GM19023 (cell line): ENCODE measurements at regions not wholly inside any gene's neighbourhood (a gene's known extent, or its start where the extent isn't known, plus 50 kb on each side); places are given as distances from the start of the nearest gene placed in this dataset.
"Not testable (repeated sequence)": the region's sequence is repeated elsewhere in the genome, so short reads cannot be mapped to it uniquely, and the experiment has no call there.

Source experiments
- ATAC-seq: cut with Tn5 transposase; IDR thresholded peaks from one replicate; pipeline ENCODE4 v1.9.1; 2021; ENCODE audit warnings: mild to moderate bottlenecking, moderate library complexity; ENCODE audit not compliant: unreplicated experiment

DNA sequence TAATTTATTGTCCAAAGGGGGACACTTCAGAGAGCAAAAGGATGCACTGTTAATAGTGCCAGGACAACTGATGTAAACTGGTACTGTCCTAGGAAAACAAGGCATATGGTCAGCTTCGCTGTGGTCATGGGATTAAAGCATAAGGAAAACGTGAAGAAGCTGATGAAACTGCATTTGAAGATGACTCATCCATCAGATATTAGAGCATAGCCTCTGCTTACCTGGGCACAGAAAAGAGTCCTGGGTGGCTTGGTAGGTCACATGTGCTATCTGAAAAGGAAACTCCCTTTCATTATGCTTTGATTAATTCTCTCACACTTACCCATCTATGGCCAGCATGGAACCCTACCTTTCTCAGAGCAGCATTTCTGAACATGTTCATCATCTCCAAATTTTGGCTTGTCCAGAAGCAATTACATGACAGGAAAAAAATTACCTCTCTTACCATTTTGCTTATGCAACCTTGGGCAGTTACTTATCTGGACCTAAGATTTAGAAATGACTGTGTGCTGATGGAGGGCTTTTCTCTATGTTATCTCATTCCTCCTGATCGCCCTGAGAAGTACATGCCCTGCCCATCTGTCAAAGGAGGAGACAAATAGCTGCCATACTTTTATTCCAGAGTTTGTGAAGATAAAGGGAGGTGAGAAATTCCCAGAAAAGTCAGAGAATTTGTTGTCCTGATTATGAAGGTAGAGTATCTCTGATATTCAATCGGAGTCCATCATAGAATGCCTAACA lies 275.3 kb upstream of the SLC14A2 start:
- ATAC-seq: no peak

GRCh38 chr18:45340884-45341283 lies 274.4 kb upstream of the SLC14A2 start:
- no peak for ATAC-seq

- ATAC-seq: no peak
These were observed 273.8 kb upstream of the SLC14A2 start for GRCh38 chr18:45341454-45341853.

DNA sequence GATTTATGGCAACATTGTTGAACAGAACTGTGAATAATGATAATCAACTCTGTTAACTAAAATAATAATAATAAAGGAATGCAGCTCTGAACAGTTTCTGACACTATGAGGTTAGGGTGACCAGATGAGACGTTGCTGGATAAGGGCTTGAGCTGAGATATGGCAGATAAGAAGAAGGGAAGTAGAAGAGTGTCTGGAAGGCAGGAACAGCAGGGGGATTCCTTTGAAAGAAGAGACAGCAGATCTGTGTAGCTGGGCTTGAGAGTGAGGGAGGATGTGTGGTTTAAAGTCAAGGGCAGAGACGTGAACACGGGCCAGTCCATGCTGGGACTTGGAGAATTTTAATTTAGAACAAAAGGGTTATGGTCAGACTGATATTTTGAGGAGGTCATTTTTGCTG lies 273.1 kb upstream of the SLC14A2 start:
- no peak for ATAC-seq

DNA sequence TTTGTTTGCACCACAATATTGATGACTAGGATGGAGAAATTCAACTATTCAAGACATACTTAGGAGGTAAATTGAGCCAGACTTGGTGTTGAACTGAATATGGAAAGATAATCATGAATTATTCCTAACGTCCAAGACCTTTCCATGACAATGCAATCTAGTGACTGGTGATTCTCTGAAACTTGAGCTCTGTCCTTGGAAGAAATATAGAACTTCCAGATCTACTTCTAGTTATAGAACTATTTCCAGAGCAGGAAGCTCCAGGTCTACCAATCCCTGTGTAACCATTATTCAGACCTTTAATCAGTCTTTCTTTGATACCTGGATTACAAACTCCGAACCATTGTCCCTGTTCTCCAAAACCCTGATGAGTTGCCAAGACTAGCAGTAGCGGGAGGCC lies 272.6 kb upstream of the SLC14A2 start:
- ATAC-seq: no peak

- ATAC-seq: no peak
These were observed 271.9 kb upstream of the SLC14A2 start for GRCh38 chr18:45343365-45343764.

DNA sequence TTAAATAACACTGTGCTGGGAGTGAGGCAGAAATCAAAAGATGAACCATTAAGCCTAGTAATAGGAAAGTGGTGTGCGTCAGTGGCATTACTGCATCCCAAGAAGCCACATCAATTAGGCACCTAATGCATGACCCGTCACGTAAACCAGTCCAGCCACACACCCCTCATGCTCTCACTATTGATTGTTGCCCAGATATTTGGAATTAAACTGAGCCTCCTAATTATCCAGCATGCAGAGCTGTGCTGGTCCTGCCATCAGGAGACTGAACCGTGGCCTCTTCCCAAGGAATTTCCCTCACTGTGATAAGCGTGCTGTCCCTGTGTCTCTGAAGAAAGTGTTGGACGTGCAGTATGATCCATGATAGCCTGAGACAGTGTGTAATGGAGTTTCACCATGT lies 270.6 kb upstream of the SLC14A2 start:
- not testable (repeated sequence) for ATAC-seq

GRCh38 chr18:45349019-45349418 lies 266.3 kb upstream of the SLC14A2 start:
- ATAC-seq: no peak

GRCh38 chr18:45349467-45349866 lies 265.8 kb upstream of the SLC14A2 start:
- no peak for ATAC-seq

DNA sequence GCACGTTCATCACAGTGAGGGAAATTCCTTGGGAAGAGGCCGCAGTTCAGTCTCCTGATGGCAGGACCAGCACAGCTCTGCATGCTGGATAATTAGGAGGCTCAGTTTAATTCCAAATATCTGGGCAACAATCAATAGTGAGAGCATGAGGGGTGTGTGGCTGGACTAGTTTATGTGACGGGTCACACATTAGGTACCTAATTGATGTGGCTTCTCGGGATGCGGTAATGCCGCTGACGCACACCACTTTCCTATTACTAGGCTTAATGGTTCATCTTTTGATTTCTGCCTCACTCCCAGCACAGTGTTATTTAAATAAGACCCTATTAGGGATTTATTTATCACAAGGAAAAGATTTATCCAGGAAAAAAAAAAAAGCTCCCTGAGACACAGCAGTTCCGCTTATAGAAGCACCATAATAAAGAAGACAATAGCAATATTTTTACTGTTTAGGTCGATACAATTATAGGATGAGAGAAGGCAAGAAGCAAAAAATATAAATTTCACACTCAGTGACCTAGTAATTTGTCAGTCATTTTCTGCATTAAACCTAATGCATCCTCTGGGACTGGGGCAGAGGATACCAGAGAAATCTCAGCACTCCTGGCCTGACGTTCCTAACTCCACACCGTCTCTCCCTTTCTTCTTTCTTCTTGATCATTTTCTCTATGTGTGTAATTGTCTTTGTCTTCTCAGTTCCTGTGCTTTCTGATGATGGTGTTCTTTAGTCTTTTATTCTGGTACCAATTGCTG lies 264.7 kb upstream of the SLC14A2 start:
- ATAC-seq: no peak

- ATAC-seq: no peak
These were observed 262.4 kb upstream of the SLC14A2 start for GRCh38 chr18:45352874-45353273.

GRCh38 chr18:45353530-45353929 lies 261.7 kb upstream of the SLC14A2 start:
- no peak for ATAC-seq

- no peak for ATAC-seq
These were observed 259.2 kb upstream of the SLC14A2 start for GRCh38 chr18:45355944-45356520.

DNA sequence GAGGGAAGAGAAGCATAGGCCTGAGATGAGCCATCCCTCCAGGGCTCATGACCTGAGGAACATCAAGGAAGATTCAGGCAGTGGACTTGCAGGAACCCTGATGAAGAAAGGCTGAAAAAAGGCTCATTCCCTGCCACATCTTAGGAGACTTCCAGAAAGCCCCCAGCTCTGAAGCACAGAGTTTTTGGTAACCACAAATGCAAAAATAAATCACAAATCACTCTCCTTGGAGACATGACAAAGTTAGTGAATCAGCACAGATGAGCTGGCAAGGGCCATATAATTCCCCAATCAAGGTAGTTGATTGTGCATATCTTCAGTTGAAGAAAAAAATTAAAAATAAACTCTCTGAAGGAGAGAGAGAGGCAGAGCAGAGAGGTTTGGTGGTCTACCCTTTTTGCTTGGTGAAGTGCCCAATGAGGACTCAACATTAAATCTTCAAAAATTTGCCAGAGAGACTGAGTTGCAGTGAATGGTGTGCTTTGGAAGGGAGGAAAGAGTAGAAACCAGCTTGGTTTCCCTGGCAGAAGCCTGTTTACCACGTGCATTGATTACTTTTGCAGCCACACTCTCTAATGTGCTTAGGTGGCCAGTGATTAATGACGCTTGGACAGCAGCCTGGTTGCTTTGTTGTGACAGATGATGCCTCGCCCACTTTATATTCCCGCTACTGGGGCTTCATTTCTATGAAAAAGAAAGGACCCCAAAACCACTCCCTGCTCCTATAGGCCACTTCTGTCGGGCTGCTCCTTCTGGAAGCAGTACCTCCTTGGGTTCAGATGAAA lies 257.4 kb upstream of the SLC14A2 start:
- ATAC-seq: no peak

GRCh38 chr18:45359275-45360009 lies 255.8 kb upstream of the SLC14A2 start:
- no peak for ATAC-seq

DNA sequence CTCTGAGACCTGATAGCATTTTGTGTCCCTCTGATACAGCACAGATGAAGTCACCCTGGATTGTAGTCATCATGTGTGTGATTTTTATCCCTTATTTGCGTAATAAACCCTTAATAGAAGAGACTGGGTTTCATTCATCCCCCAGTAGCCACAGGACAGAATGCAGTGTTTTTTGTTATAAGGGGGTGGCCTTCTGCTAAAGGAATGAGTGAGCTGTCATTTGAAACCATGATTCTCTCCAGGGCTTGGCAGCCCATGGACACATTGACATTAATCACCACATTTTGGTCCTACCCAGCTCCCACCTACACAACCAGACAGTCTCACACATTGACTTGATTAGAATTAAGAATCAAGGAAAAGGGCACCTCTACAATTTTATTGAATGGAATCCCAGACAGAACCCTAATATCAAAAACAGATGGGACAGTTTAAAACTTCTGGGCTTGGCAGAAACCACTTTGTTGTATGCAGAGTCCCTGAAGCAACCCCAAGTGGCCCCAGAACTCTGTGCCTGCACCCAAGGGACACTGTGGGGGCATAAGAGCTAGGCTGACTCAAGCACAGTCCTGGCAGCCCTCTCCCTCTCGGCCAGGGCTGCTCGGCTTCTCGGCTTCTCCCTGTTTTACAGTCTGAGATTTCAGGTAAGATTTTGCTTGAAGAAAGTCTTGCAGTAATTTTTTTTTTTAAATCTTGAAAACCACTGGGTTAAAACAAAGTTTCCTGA lies 254.0 kb upstream of the SLC14A2 start:
- ATAC-seq: no peak

- ATAC-seq: no peak
These were observed 252.1 kb upstream of the SLC14A2 start for GRCh38 chr18:45363196-45363595.

DNA sequence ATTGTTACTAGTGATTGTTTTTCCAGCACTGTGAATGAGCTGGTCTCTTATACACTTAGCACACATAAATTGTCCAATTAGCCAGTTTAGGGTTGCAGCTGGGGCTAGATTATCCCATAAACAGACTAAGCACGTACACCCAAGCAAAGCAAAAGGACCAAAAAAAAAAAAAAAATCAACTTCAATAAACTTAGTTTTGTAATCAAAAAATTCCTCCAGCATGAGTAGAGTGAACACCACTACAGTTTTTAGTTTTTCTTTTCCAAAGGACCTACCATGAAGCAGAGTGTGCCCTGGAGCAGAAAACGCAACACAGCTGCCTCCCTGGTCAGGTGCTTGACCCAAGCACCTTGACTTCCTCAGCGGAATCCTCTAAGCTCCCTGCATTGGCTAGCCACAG lies 249.4 kb upstream of the SLC14A2 start:
- ATAC-seq: no peak

- no peak for ATAC-seq
These were observed 244.8 kb upstream of the SLC14A2 start for GRCh38 chr18:45370255-45371010.
